Keratinocyte (primary cell): ENCODE measurements at regions not wholly inside any gene's neighbourhood (a gene's known extent, or its start where the extent isn't known, plus 50 kb on each side); places are given as distances from the start of the nearest gene placed in this dataset.

Source experiments
- EZH2 ChIP-seq: IDR thresholded peaks from one replicate; pipeline ENCODE4 v1.6.1; 2012; ENCODE audit warnings: inconsistent platforms, mild to moderate bottlenecking, low read length, moderate library complexity
- TF ChIP-seq, protein P1 (sequence below), 3 experiments: IDR thresholded peaks in 1 of 3; conservative IDR thresholded peaks in 1 of 3; optimal IDR thresholded peaks in 1 of 3; 2 replicates in 2 of 3; 3 replicates in 1 of 3; pipeline versions ENCODE3 to v1.5.1; 2011; ENCODE audit warnings: low read length in 3 of 3, mild to moderate bottlenecking in 3 of 3, moderate library complexity in 2 of 3, control low read depth in 1 of 3, inconsistent platforms in 1 of 3; ENCODE audit not compliant: insufficient read depth in 2 of 3; ENCODE audit errors: extremely low read depth in 1 of 3

DNA sequence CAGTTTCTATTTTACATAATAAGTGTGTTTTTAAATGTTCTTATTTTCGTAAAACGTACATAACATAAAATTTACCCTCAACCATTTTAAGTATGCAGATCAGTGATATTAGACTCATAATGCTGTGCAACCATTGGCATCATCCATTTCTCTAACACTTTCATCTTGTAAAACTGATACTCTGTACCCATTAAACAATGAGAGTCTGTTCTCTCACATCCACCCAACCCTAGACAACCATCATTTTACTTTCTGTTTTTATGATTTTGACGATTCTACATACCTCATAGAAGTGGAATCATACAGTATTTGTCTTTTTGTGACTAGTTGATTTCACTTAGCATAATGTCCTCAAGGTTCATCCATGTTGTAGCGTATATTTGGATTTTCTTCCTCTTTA lies 140.4 kb downstream of the TINAG start:
- no peak for TF ChIP-seq EZH2
- TF ChIP-seq, protein P1, sequence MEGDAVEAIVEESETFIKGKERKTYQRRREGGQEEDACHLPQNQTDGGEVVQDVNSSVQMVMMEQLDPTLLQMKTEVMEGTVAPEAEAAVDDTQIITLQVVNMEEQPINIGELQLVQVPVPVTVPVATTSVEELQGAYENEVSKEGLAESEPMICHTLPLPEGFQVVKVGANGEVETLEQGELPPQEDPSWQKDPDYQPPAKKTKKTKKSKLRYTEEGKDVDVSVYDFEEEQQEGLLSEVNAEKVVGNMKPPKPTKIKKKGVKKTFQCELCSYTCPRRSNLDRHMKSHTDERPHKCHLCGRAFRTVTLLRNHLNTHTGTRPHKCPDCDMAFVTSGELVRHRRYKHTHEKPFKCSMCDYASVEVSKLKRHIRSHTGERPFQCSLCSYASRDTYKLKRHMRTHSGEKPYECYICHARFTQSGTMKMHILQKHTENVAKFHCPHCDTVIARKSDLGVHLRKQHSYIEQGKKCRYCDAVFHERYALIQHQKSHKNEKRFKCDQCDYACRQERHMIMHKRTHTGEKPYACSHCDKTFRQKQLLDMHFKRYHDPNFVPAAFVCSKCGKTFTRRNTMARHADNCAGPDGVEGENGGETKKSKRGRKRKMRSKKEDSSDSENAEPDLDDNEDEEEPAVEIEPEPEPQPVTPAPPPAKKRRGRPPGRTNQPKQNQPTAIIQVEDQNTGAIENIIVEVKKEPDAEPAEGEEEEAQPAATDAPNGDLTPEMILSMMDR (optimal IDR thresholded peaks at IDR 0.05 in 1 of 3, IDR thresholded peaks at IDR 0.05 in 1 of 3, conservative IDR thresholded peaks at IDR 0.05 in 1 of 3; ENCODE audit: extremely low read depth in 1 of 3, insufficient read depth in 2 of 3, low read length in 3 of 3) = no peak
